ENCODE measurements at regions not wholly inside any gene's neighbourhood (a gene's known extent, or its start where the extent isn't known, plus 50 kb on each side); places are given as distances from the start of the nearest gene placed in this dataset.

DNA sequence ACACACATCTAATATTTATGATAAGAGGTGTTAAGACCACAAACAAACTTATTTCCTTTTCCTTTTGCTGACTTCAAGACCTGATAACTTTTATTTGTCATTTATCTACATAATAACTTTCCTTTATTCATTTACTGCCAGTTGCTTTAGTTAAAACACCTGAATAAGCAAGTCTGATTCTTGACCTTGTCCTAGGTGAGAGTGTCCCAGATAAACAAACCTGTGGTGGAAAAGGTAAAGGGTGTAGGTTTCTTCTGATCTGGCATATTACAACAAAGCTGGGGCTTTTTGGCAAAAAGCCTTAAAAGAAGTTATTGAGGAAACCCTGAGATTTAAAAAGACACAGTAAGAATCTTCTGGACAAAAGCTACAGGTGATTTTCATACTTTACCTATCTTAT is 191.5 kb downstream of the ZBBX start:
- no peak for DNase-seq

GRCh38 chr3:167187221-167187620 is 192.9 kb downstream of the ZBBX start:
- no peak for DNase-seq

GRCh38 chr3:167184511-167184910 is 195.6 kb downstream of the ZBBX start:
- peak; percentile 14 for DNase-seq

DNA sequence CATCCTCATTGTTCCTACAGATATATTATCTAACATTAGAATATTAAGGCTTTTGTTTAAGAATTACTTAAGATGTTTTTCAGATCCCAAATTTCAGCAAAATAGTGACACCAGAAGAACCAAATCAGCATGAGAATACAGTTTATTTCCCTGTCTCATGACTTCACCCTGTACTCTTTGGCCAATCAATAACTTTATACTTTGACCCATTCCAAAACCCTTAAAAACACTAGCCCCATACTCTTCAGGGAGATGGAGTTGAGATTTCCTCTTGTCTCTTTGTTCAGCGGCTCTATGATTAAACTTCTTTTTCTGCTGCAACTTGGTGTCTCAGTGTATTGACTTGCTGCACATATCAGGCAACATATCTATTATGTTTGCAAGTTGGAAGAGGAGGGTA is 207.7 kb downstream of the ZBBX start:
- DNase-seq, result no peak

DNA sequence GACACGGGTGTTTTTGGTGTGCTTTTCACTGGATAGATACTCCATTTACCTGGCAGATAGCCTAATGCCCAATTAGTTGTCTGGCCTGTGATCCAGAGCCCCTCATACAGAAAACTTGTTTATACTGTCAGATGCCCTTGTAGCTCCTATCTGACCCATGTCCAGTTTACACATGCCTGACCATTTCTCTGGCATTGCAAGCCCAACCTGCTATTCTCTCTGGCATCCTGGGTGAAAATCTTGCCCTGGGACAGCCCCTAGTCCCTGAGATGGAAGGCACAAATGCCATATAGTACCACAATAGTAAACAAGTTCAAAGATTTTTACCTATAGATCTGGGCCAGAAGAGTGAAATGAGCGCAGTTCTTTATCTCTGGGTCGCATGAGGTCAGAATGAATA is 212.6 kb downstream of the ZBBX start:
- no peak for DNase-seq

DNA sequence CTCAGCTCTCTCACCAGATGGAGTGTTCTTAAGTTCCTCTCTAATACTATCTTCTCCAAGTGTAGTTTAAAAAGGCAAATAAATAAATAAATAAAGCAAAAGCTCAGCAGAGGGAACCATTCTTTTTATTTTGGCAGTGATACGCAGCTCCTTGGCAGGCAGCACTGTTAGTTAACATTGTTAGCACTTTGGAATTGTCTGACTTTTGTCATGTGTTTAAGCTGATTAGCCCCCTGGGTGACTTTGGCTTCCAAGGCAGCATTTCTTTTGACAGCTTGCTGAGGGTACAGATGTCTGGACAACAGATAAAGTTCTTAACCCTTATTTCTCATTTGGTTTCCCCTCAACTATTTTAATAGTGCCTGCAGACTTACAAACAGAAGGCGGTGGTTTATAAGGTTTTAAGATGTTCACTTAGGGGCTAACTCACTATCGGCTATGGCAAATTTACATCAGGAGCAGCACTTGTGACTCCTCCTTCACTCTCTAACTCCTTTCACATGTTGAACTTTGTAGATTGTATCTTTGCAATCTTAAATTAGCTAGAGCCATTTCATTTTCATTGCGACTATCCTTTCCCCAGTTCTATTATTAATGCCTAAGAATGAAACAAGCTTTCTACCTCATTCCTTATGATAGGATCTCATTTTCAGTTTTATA is 213.4 kb downstream of the ZBBX start:
- DNase-seq, result no peak

GRCh38 chr3:167166012-167166411 is 214.1 kb downstream of the ZBBX start:
- no peak for DNase-seq

- no peak for DNase-seq
Observed at GRCh38 chr3:167163580-167163979, 216.5 kb downstream of the ZBBX start.

GRCh38 chr3:167162083-167162482 is 218.0 kb downstream of the ZBBX start:
- no peak for DNase-seq

GRCh38 chr3:167160781-167161180 is 219.3 kb downstream of the ZBBX start:
- no peak for DNase-seq

- peak; percentile 20 for DNase-seq
Observed at GRCh38 chr3:167151636-167152035, 228.5 kb downstream of the ZBBX start.

- no peak for DNase-seq
Observed at GRCh38 chr3:167148136-167148535, 232.0 kb downstream of the ZBBX start.

DNA sequence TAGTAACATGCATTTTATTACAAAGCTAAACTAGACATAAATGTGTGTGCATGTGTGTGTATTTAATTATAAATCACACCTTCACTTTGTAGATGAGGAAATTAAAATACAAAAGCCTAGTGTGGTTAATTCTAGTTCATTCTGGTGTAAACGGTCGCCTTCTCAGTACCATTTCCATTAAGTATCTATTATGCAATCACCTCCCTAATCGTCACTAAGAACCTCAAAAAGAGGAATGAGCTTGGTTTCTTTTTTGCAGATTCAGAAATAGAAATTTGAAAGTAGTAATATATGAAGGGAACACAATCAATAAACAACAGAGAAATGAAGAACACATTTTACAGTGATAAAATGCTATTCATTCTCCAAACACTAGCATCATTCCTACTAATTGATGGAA is 233.2 kb downstream of the ZBBX start:
- no peak for DNase-seq

GRCh38 chr3:167125612-167126407 is 254.3 kb downstream of the ZBBX start:
- DNase-seq, result peak; percentile 59

DNA sequence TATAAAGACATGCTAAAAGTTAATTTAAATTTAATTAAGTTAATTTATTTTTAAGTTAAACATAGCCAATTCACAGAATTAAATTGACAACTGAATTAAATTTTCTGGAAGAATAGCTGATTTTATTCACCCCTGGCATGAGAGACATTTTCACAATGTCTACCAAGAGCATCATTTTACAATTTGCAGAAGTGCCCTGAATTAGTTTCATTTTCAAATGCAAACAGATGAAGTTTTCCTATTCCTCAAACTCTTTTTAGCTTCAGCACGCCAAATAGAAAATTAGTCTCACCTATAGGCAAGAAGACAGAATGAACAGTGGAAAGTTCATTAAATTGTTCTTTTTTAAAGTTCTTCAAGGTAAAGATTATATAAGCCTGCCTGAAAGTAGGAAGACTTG is 259.3 kb downstream of the ZBBX start:
- DNase-seq, result no peak

GRCh38 chr3:167116120-167116922 is 263.8 kb downstream of the ZBBX start:
- DNase-seq, result no peak

DNA sequence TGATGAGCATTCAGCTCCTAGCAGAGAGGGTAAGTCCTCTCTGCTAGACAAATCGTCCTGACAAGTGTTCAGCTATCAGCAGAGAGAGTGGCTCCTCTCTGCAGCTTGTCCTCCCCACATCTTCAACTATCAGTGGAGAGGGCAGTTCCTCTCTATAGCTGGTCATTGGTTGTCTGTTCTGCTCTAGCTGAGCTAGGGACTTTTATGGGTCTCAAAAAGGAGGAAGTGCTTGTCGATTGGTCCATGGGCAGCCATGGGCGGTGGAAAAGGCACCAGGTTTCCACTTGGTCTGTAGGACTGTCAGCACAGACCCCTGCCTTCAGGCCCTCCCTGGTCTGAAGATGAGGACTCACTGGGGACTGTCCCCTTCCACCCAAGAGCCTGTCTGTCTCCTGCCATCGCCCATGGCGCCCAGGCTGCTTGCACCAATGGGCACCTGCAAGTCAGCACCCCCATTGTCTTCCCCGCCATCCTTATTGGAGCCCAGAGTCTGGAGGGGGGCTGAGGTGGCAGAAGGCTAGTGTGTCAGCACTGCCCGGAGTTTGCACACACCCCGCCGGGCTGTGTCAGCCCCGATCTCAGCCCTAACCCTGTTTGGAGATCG is 264.7 kb downstream of the ZBBX start:
- no peak for DNase-seq

DNA sequence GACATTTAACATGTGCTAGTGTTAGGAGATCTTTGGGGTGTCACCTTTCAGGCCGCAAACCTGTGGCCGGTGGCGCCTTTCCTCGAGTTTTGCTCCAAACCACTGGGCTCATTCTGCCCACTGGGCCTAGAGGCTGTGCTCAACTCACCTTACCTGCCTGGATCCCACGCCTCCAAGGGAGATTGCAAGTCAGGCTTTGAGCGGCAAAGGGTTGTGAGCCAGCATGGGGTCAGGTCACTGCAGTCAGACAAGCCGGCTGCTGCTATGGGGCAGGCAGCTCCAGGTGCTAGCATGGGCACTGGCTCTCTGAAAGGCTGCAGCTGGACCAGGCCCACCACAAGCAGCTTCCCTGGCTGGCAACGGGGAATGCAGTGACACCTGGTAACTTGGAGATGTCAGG is 265.5 kb downstream of the ZBBX start:
- DNase-seq, result no peak

DNA sequence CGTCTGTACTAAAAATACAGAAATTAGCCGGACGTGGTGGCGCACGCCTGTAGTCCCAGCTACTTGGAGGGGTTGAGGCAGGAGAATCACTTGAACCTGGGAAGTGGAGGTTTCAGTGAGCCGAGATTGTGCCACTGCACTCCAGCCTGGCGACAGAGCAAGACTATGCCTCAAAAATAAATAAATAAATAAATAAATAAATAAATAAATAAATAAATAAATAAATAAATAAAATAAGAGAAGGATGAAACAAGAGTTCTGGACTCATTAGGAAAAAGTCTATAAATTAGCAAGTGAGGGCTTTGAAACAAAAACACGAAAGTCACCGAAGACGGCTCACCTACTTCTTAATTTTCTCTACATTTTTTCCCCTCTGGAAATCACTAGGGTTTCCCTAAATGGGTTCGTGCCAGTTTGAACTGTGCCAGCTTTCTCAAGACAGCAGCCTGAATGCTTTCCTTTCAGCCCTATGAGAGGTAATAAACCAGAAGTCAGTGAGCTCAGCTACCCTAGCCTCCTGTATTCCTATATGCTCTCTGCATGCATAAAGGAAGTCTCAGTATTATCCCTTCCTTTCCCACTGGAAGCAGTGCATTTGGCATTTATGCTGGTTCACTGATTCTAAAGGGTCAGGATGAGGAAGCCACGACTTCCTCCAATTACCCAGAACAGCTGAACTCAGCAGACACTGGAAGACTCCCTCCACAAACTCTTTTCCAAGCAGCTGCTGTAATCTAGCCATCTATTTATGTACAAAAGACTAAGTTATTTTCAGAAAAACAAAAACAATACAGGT is 266.9 kb downstream of the ZBBX start:
- DNase-seq, result peak; percentile 27

- DNase-seq, result peak; percentile 76
Observed at GRCh38 chr3:167110901-167111300, 269.2 kb downstream of the ZBBX start.

- no peak for DNase-seq
Observed at GRCh38 chr3:167109746-167110145, 270.4 kb downstream of the ZBBX start.

DNA sequence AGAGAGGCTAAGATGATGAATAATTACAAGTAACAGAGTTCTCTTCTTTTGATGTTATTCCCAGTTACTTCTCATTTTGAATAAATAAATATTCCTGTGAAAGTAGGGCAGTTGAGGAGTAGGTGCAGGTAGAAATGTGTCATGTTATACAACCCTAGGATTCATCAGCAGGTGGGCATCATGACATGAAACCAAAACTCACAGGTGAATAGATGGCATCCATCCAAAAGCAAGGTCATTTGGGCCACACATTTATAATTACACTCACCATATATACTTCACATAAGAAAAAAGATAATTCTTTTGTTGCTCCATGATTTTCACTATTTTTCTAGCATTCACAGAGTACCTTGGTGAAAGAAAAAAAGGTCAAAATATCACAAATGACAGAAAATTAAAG is 273.6 kb downstream of the ZBBX start:
- DNase-seq, result no peak

DNA sequence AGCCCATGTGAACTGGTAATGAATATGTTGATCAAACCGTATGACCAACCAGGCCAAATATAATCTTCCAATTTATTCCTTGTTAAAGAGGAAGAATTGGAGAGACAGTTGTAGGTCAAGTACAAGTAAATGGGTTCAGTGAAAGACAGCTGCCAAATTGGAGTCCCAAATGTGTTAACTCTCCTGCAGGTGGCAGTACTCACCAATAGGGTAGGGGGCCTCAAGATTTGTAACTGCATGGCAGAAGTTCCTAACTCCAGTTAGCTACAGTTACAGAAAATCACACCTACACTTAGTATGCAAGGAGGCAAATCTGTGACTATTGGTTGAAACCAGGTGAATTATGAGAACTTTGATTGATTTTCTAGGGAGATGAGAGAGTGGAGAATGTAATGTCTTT is 278.0 kb downstream of the ZBBX start:
- DNase-seq, result peak; percentile 37
